HG03460 (cell line): ENCODE measurements at regions not wholly inside any gene's neighbourhood (a gene's known extent, or its start where the extent isn't known, plus 50 kb on each side); places are given as distances from the start of the nearest gene placed in this dataset.

ENCODE experiments used
- ATAC-seq: cut with Tn5 transposase; IDR thresholded peaks from one replicate; pipeline ENCODE4 v1.9.1; 2021; ENCODE audit not compliant: unreplicated experiment

- ATAC-seq, result no peak
These were observed 80.1 kb upstream of the TYRP1 start for GRCh38 chr9:12613071-12613470.

GRCh38 chr9:12614488-12614887 is 78.7 kb upstream of the TYRP1 start:
- ATAC-seq, result no peak

DNA sequence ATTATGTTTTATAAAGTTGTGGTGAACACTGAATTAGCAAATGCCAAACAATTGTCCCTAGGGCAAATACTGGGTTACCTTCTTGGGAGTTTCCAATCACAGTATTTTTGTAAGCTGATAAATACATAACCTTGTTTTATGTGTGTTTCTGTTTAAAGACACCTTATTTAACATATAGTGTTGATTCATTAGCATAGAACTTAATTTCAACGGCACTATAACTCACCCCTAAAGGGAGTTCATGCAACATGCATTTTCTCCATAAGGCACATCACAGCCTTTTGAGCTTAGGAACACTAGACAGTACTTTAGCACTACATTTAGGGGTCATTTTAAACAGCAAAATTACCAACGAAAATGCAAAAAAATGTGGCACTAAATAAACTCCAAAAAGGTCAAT is 74.2 kb upstream of the TYRP1 start:
- no peak for ATAC-seq

DNA sequence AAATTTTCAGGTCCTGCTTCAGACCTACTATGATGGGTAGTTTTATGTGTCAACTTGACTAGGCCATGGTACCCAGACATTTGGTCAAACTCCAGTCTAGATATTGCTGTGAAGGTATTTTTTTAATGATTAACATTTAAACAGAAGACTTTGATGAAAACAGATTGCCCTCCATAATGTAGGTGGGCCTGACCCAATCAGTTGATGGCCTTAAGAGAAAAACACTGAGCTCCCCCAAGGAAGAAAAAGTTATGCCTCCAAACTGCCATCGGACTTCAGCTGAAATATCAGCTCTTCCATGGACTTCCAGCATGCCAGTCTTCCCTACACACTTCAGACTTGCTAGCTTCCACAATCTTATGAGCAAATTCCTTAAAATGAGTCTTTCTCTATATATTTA is 67.3 kb upstream of the TYRP1 start:
- no peak for ATAC-seq

DNA sequence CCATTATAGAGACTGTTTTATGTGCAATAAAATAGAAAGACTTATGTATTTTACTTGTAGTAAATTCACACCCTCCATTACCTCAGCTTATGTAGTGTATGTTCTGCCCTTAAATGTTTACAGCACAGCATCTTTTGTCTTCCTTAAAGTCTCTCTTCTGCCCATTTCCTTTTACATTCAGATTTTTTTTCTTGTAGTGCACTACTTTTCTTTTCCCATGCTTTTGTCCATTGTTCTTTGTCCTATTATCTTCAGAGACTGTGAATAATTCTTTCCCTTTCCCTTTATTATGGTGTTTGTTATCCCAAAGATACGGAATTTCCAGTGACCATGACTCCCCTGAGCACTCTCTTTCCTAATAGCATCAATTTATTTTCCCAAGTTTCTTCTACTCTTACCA is 66.1 kb upstream of the TYRP1 start:
- no peak for ATAC-seq

DNA sequence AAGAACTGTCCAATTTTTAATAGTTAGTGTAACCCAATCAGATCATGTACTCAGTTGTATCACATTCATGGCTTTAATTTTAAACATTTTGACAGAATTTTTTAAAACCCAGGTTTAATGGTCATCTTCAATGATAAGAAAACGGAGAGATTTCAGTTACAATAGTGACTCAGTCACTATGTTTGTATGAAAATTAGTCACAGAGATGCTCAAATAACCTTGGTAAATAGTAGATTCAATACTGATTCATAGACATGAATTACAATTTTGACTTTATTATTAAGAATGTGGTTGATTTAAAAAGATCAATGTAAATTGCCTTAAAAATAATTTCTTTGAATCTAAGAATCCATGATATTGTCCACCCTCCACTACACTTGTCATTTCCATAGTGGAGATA is 64.6 kb upstream of the TYRP1 start:
- ATAC-seq, result no peak

DNA sequence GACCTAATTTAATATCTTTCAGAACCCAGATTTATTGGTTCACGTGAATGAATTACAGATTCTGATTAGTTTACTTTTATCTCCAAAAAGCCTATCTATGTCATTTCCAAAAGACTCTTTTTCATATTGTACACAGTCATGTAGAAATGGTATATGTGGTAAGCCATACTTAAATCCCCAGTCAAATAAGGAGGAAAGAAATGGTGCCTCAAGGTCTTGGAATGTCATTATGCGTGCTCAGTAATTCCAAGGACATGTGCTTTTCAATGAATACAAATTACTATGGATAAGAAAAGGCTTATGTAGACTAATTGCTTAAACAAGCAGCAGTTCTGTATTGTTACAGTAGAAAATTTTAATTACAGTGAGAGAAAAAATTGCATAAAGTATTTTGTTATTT is 64.1 kb upstream of the TYRP1 start:
- ATAC-seq, result no peak

GRCh38 chr9:12631866-12632265 is 61.3 kb upstream of the TYRP1 start:
- no peak for ATAC-seq

- ATAC-seq, result no peak
These were observed 60.0 kb upstream of the TYRP1 start for GRCh38 chr9:12633016-12633765.

DNA sequence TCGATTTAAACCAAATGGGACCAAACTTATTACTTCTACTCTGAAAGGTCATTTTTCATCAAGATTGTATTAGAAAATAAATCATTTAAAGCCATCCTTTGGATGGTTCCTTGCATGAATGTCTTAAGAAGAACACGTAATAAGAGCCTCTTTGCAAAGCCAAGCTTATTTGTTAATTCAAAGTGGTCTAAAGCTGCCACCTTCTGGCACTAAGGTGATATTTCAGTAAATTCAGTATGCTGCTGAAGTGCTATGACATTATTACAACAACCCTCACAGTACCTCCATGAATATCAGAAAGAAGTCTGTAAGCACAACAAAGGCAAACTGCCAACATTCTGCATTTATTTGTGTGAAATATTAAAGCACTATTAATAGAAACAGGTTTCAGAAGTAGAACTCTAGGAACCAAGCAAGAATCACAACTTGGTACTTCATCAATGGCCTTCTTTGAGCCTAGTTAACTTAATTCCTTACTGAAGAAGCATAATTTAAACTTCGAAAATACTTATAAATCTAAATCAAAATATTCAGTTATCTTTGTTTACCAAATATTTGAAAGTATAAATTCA is 53.1 kb upstream of the TYRP1 start:
- ATAC-seq, result no peak

- no peak for ATAC-seq
These were observed 52.1 kb upstream of the TYRP1 start for GRCh38 chr9:12640866-12641636.
